GM20431 (cell line): ENCODE measurements at regions not wholly inside any gene's neighbourhood (a gene's known extent, or its start where the extent isn't known, plus 50 kb on each side); places are given as distances from the start of the nearest gene placed in this dataset.

ENCODE experiments used
- in situ Hi-C: fragments of 300-500 bp; cut with MseI, MboI; formaldehyde crosslinking; loops from one replicate; pipeline ENCODE4 v1.15.0; 2020; ENCODE audit warnings: low sequenced_read_pairs; ENCODE audit not compliant: unreplicated experiment

DNA sequence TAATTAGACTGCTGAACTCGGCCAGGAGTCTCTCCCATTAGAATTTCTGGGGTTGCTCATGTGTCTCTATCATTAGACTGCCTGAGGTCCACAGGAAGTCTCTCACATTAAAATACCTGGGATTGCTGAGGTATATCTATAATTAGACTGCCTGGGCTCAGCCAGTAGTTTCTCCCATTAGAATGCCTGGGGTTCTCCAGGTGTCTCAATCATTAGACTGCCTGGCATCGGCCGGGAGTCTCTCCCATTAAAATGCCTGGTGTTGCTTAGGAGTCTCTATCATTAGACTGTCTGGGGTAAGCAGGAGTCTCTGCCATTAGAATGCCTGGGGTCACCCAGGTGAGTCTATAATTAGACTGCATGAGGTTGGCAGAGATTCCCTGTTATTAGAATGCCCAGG is 2233.4 kb downstream of the TP53TG3F start:
- in situ Hi-C loops: loop anchor here (25.0 kb wide), 1 partner anchor 94 kb away; no protein-coding TSS in a partner anchor

DNA sequence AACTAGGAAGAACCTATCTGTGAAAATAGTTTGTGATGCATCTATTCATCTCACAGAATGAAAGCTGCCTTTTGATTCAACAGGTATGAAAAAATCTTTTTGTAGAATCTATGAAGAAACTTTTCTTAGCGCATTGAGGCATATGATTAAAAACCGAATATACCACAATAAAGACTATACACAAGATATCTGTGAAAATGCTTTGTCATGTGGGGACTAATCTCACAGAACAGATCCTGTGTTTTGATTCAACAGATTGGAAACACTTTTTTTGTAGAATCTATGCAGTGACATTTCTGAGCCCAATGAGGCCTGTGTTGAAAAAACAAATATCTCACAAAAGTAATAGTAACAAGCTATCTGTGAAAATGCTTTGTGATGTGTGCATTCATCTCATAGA is 2247.5 kb downstream of the TP53TG3F start:
- in situ Hi-C loops: no loop called here

DNA sequence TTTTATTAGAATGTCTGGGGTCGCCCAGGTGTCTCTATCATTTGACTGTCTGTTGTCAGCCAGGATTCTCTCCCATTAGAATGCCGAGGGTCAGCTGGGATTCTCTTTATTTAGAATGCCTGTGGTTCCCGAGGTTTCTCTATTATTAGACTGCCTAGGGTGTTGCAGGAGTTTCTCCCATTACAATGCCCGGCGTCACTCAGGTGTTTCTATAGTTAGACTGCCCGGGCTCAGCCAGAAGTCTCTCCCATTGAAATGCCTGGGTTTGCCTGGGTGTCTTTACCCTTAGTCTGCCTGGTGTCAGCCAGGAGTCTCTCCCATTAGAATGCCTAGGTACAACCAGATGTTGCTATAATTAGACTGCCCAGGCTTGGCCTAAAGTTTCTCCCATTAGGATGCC is 2252.0 kb downstream of the TP53TG3F start:
- in situ Hi-C loops: no loop called here

DNA sequence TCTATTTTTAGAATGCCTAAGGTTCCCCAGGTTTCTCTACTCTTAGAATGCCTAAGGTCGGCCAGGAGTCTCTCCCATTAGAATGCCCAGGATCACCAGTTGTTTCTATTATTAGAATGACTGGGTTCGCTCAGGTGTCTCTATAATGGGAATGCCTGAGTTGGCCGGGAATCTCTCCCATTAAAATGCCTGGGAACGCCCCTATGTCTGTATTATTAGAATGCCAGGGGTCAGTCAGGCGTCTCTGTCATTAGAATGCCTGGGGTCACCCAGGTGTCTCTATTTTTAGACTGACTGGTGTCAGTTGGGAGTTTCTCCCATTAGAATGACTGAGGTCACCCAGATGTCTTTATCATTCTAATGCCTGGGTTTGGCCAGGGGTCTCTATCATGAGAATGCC is 2252.5 kb downstream of the TP53TG3F start:
- in situ Hi-C loops: no loop called here

DNA sequence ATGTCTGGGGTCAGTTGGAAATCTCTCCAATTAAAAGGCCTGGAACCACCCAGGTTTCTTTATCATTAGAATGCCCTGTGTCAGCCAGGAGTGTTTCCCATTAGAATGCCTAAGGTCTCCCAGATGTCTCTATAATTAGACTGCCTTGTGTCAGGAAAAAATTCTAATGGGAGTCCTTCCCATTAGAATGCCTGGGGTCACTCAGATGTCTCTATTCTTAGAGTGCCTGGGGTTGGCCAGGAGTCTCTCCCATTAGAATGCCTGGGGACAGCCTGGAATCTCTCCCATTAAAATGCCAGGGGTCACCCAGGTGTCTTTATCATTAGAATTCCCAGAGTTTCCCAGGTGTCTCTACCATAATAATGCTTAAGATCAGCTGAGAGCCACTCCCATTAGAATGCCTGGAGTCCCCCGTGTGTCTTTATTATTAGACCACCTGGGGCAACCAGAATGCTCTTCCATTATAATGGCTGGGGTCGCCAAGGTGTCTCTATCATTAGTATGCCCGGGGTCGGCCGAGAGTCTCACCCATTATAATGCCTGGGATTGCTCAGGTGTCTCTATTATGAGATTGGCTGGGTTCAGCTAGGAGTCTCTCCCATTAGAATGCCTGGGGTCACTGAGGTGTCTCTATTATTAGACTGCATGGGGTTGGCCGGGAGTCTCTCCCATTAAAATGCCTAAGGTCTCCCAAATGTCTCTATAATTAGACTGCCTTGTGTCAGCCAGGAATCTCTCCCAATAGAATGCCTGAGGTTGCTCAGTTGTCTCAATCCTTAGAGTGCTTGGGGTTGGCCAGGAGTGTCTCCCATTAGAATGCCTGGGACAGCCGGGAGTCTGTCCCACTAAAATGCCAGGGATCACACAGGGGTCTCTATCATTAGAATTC is 2254.6 kb downstream of the TP53TG3F start:
- in situ Hi-C loops: no loop called here

DNA sequence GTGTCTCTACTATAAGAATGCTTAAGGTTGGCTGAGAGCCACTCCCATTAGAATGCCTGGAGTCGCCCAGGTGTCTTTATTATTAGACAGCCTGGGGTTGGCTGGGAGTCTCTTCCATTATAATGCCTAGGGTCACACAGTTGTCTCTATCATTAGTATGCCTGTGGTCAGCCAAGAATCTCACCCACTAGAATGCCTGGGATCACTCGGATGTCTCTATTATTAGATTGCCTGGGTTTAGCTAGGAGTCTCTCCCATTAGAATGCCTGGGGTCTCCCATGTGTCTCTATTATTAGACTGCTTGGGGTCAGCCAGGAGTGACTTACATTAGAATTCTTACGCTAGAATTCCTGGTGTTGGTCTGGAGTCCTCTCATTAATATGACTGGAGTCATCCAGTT is 2255.3 kb downstream of the TP53TG3F start:
- in situ Hi-C loops: no loop called here

DNA sequence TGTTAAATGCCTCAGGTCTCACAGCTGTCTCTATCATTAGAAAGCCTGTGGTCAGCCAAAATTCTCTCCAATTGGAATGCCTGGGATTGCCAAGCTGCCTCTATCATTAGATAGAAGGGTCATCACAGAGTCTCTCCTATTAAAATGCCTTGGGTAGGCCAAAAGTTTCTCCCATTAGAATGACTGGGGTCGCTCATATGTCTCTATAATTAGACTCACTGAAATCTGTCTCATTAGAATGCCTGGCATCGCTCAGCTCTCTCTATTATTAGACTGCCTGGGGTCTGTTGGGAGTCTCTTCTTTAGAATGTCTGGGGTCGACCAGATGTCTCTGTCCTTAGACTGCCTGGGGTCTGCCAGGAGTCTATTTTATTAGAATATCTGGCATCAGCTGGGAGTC is 2265.1 kb downstream of the TP53TG3F start:
- in situ Hi-C loops: no loop called here

DNA sequence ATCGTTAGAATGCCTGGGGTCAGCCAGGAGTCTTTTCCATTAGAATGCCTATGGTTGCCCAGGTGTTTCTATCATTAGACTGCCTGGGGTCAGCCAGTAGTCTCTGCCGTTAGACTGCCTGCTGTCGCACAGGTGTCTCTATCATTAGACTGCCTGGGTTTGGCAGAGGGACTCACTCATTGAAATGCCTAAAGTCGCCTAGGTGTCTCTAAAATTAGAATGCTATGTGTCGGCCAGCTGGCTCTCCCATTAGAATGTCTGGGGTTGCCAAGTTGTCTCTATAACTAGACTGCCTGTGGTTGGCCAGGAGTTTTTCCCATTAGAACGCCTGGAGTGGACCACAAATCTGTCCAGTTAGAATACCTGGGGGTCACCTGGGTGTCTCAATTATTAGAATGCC is 2266.5 kb downstream of the TP53TG3F start:
- in situ Hi-C loops: no loop called here

DNA sequence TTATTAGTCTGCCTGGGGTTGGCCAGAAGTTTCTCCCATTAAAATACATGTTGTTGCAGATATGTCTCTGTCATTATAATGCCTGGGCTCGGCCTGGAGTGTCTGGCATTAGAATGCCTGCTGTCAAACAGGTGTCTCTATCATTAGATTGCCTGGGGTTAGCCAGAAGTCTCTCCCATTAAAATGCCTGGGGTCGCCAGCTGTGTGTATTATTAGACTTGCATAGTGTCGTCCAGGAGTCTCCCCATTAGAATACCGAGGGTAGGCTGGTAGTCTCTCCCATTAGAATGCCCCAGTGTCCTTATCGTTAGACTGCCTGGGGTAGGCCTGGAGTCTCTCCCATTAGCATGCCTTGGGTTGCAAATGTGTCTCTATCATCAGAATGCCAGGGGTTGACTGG is 2270.8 kb downstream of the TP53TG3F start:
- in situ Hi-C loops: no loop called here

DNA sequence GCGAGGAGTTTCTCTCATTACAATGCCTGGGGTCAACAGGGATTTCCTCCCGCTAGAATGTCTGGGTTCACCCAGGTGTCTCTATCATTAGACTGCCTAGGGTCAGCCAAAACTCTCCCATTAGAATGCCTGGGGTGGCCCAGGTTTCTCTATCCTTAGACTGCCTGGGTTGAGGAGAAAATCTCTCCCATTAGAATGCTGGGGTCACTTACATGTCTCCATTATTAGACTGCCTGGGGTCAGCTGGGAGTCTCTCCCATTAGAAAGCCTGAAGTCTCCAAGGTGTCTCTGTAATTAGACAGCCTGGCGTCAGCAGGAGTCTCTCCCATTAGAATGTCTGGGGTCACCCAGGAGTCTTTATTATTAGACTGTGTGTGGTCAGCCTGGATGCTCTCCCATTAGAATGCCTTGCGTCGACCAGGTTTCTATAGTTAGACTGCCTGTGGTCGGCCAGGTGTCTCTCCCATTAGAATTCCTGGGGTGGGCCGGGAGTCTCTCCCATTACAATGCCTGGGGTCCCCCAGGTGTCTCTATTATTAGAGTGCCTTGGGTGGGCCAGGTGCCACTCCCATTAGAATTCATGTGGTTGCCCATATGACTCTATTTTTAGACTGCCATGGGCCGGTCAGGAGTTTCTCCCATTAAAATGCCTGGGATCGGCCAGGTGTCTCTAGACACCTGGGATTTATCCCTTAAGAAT is 2272.1 kb downstream of the TP53TG3F start:
- in situ Hi-C loops: no loop called here

DNA sequence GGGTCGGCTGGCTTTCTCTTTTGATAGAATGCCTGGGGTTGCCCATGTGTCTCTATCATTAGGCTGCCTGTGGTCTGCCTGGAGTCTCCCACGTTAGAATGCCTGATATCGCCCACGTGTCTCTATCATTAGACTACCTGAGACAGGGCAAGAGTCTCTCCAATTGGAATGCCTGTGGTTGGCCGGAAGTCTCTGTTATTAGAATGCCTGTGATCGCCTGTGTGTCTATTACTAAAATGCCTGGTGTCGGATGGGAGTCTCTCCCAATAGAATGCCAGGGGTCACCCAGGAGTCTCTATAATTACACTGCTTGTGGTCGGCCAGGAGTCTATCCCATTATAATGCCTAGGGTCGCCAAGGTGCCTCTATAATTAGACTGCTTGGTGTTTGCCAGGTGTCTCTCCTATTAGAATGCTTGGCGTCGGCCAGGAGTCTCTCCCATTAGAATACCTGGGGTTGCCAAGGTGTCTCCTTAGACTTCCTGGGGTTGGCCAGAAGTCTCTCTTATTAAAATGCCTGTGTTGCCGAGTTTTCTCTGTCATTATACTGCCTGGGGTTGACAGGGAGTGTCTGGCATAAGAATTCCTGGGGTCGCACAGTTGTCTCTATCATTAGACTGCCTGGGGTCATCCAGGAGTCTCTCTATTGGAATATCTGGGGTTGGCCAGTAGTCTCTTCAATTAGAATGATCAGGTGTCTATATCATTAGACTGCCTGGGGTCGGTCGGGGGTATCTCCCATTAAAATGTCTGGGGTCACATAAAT is 2272.8 kb downstream of the TP53TG3F start:
- in situ Hi-C loops: no loop called here

DNA sequence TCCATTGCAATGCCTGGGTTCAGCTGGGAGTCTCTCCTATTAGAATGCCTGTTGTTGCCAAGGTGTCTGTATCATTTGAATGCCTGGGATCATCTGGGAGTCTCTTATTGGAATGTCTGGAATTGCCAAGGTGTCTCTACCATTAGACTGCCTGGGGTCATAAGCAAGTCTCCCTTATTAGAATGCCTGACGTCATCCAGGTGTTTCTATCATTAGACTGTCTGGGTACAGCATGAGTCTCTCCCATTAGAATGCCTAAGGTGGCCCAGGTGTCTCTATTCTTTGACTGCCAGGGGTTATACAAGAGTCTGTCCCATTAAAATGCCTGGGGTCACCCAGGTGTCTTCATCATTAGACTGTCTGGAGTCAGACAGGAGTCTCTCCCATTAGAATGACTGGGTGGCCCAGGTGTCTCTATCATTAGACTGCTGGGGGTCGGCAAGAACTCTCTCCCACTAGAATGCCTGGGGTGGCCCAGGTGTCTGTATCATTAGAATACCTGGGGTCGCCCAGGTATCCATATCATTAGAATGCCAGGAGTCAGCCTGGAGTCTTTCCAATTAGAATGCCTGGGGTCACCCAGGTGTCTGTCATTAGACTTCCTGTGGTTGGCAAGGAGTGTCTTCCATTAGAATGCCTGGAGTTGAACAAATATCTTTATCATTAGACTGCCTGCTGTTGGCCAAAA is 2274.0 kb downstream of the TP53TG3F start:
- in situ Hi-C loops: no loop called here

DNA sequence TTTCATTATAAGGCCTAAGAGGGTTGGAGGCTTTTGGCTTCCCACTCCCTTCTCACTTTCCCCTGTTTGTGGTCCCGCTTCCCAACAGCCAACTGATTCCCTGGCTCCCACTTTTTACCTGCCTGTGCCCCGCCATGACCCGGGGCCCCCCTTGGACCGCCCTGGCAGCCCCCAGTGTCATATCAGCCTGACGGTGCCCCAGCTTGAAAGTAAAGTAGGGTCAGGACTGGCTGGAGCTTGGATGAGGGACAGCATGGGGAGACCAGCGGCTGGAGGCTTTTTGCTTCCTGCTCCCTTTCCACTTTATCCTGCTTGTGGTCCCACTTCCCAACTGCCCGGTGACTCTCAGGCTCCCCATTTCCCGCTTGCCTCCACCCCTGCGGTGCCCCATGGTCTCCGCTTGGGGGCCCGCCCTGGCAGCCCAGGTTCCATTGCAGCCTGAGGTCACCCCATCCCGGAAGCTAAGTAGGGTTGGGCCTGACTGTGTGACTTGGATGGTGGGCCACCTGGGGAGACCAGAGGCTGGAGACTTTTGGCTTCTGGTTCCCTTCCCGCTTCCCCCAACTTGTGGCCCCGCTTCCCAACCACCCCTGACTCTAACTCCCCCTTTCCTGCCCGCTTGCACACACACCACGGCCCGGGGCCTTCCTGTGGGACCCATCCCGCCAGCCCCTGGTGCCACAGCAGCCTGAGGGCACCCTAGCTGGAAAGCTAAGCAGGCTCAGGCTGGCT is 2274.7 kb downstream of the TP53TG3F start:
- in situ Hi-C loops: no loop called here

DNA sequence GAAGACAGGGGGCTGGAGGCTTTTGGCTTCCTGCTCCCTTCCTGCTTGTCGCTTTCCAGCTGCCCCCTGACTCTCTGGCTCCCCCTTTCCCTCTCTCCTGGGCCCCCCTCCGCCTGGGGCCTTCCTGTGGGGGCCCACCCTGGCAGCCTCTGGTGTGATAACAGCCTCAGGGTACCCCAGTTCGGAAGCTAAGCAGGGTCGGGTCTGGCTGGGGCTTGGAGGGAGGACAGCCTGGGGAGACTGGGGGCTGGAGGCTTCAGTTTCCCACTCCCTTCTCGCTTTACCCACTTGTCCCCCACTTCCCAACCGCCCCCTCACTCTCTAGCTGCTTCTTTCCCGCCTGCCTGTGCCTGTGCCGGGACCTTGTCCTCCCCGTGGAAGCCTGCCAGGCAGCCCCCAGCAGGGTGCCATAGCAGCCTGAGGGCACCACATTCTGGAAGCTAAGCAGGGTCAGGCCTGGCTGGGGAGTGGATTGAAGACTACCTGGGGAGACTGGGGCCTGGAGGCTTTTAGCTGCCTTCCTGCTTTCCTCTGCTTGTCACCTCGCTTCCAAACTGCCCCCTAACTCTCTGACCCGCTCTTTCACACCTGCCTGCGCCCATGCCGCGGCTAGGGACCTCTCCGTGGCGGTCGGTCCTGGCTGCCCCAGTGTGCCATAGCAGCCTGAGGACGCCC is 2275.5 kb downstream of the TP53TG3F start:
- in situ Hi-C loops: no loop called here

DNA sequence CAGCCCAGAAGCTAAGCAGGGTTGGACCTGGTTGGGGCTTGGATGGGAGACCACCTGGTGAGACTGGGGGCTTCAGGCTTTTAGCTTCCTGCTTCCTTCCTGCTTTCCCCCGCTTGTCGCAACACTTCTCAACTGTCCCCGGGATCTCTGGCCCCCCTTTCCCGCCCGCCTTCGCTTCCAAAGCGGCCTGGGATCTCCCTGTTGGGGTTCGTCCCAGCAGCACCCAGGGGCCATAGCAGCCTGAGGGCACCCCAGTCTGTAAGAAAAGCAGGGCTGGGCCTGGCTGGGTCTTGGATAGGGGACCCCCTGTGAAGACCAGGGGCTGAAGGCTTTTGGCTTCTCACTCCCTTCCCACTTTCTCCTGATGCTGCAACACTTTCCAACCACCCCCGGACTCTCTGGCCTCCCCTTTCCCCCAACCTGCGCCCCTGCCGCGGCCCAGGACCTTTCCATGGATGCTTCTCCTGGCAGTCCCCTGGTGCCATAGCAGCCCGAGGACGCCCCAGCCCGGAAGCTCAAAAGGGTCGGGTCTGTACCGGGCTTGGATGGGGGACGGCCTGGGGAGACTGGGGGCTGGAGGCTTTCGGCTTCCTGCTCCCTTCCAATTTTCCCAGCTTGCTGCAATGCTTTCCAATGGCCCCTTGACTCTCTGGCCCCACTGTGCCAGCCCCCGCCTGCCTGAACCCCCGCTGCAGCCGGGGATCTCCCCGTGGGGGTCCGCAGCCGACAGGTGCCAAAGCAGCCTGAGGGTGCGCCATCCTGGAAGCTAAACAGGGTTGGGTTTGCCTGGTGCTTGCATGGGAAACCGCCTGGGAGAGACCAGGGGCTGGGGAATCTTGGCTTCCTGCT is 2276.2 kb downstream of the TP53TG3F start:
- in situ Hi-C loops: no loop called here

DNA sequence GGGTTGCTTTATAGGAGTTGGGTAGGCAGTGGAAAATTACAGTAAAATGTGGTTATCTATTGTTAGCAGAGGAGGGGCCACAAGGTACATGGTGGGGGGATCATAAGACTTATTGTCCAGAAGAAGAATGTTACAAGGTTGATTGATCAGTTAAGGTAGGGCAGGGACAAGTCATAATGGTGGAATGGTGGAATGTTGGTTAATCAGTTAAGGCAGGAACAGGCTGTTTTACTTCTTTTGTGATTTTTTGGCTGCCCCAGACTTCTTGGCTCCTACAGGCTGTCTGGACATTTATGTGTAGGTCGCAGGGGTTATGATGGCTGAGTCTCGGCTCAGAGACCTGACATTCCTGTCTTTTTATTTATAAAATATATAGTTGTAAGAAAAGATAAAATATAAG is 2277.1 kb downstream of the TP53TG3F start:
- in situ Hi-C loops: no loop called here

DNA sequence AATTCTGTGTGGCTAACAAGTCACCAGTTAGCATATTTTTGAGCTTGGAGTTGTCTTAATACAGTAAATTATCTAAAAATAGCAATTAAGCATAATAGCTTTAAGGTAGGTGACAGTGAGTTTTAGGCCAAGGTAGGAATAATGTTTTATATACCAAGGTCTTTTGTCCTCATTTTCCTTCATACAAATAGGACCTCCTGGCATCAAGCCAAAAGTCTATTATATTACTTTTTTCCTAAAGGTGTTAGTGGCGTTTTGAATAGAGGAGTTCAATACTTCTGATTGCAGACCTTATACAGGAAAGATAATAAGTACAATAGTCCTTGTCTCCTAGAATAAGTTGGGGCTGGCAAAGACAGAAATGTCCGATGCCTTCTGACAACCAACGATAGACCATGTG is 2277.7 kb downstream of the TP53TG3F start:
- in situ Hi-C loops: no loop called here

DNA sequence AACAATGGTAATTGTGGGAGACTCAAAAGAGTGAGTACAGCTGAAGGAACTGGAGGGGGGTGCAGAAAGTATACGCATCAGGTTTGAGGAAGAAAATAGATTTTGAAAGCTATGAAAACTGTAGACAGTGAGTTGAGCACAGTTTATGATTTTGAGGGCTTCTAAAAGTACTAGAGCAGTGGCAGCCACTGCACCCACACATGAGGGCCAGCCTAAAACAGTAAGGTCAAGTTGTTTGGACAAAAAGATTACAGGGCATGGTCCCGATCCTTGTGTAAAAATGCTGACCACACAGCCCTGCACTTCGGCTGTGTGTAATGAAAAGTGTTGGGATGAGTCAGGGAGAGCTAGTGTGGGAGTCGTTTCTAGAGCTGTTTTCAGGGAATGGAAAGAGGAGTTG is 2282.1 kb downstream of the TP53TG3F start:
- in situ Hi-C loops: no loop called here
